OCI-LY7 (cell line): ENCODE measurements at regions not wholly inside any gene's neighbourhood (a gene's known extent, or its start where the extent isn't known, plus 50 kb on each side); places are given as distances from the start of the nearest gene placed in this dataset.

Experiments used
- BruUV-seq: library from RNA; stranded (reverse); fragments of 400-500 nt; replicated peaks from 2 replicates; lab custom pipeline; 2021; lab: Mats Ljungman, UMichigan
- CTCF ChIA-PET: fragments of 300-600 bp; sonication (Branson Sonifier 250); formaldehyde crosslinking; loops from one replicate; lab custom pipeline; 2022; ENCODE audit warnings: antibody characterized with exemption; ENCODE audit not compliant: unreplicated experiment; lab: Charles Lee
- POLR2A ChIA-PET: fragments of 300-600 bp; sonication (Branson Sonifier 250); formaldehyde crosslinking; loops from one replicate; lab custom pipeline; 2022; ENCODE audit warnings: antibody characterized with exemption; lab: Charles Lee
- DNase-seq: peaks from one replicate; pipeline ENCODE4 v3.0.0-alpha.2; 2015; ENCODE audit warnings: low spot score
- H2AFZ ChIP-seq: fragments of 200-600 bp; sonication (generic), shearing (Covaris generic); 2 replicates; pipeline ENCODE4 v1.6.1; 2014; ENCODE audit warnings: mild to moderate bottlenecking, antibody characterized with exemption, low read length, moderate library complexity
- H3K27ac ChIP-seq: fragments of 200-600 bp; sonication (generic); 2 replicates; pipeline ENCODE4 v1.5.1; 2014; ENCODE audit warnings: mixed run types, low read depth, mild to moderate bottlenecking, moderate library complexity, low read length, inconsistent platforms; ENCODE audit not compliant: poor library complexity, severe bottlenecking
- H3K36me3 ChIP-seq: fragments of 200-600 bp; sonication (generic); 2 replicates; pipeline ENCODE4 v1.6.1; 2014; ENCODE audit warnings: mild to moderate bottlenecking, antibody characterized with exemption, low read length, moderate library complexity, mixed read lengths; ENCODE audit not compliant: insufficient read depth
- H3K4me1 ChIP-seq: fragments of 200-600 bp; sonication (generic); 2 replicates; pipeline ENCODE4 v1.5.1; 2014; ENCODE audit warnings: mild to moderate bottlenecking, low read length; ENCODE audit not compliant: insufficient read depth, poor library complexity, severe bottlenecking
- H3K4me2 ChIP-seq: fragments of 200-600 bp; sonication (generic); 2 replicates; pipeline ENCODE4 v1.6.1; 2014; ENCODE audit warnings: mild to moderate bottlenecking, low read length
- H3K4me3 ChIP-seq: fragments of 200-600 bp; sonication (generic); 2 replicates; pipeline ENCODE4 v1.5.1; 2014; ENCODE audit warnings: mild to moderate bottlenecking, low read depth, low read length; ENCODE audit not compliant: poor library complexity, severe bottlenecking
- H3K79me2 ChIP-seq: fragments of 200-600 bp; sonication (generic); 2 replicates; pipeline ENCODE4 v1.6.1; 2016; ENCODE audit warnings: low read depth, mild to moderate bottlenecking, low read length, moderate library complexity, mixed read lengths; ENCODE audit not compliant: insufficient read depth
- H3K9me2 ChIP-seq: fragments of 200-600 bp; sonication (generic); 2 replicates; pipeline ENCODE4 v1.6.1; 2016; ENCODE audit warnings: mild to moderate bottlenecking, low read length, mixed read lengths; ENCODE audit not compliant: insufficient read depth
- H3K9me3 ChIP-seq: fragments of 200-600 bp; sonication (generic); 2 replicates; pipeline ENCODE4 v1.6.1; 2014; ENCODE audit warnings: mild to moderate bottlenecking, mixed run types, low read length, mixed read lengths
- H4K20me1 ChIP-seq: fragments of 200-600 bp; sonication (generic); 2 replicates; pipeline ENCODE4 v1.6.1; 2014; ENCODE audit warnings: mild to moderate bottlenecking, antibody characterized with exemption, low read length, moderate library complexity, mixed read lengths; ENCODE audit not compliant: insufficient read depth
- CTCF ChIP-seq: fragments of 200-600 bp; sonication (generic); conservative IDR thresholded peaks from 2 replicates; pipeline ENCODE4 v1.5.1; 2014; ENCODE audit warnings: mild to moderate bottlenecking, antibody characterized with exemption, low read length, moderate library complexity, mixed read lengths
- EZH2phosphoT487 ChIP-seq: fragments of 200-600 bp; sonication (generic); IDR thresholded peaks from 2 replicates; pipeline ENCODE4 v1.6.1; 2018; ENCODE audit warnings: low read depth, borderline replicate concordance, mild to moderate bottlenecking, mixed run types, antibody characterized with exemption, low read length, moderate library complexity, mixed read lengths
- intact Hi-C: fragments of 100-400 bp; cut with micrococcal nuclease; formaldehyde crosslinking; loops from one replicate; pipeline ENCODE4 v1.10.0; 2022; ENCODE audit not compliant: unreplicated experiment

GRCh38 chr1:98133131-98133530 lies 212.3 kb upstream of the DPYD start:
- POLR2A ChIA-PET: interaction anchor here (0.6 kb wide), 1 partner anchor 905 kb away, joined by 6 read pairs; no protein-coding TSS in a partner anchor
- no peak for DNase-seq
- no peaks in the 10 kb centered on the region for H4K20me1 ChIP-seq
- no TSS peak for BruUV-seq
- CTCF ChIA-PET: no interaction called here
- no peak overlapping the region for H3K4me2 ChIP-seq
- no peak for TF ChIP-seq EZH2phosphoT487
- TF ChIP-seq CTCF: no peak
- H3K4me3 ChIP-seq: no peak overlapping the region
- no peaks in the 10 kb centered on the region for H3K4me1 ChIP-seq
- no peaks in the 10 kb centered on the region for H3K79me2 ChIP-seq
- intact Hi-C loops: no loop called here
- no peaks in the 10 kb centered on the region for H3K9me2 ChIP-seq
- H3K9me3 ChIP-seq: no peaks in the 10 kb centered on the region
- H3K27ac ChIP-seq: no peak overlapping the region
- H2AFZ ChIP-seq: no peak overlapping the region
- no peaks in the 10 kb centered on the region for H3K36me3 ChIP-seq

GRCh38 chr1:98130408-98130807 lies 209.6 kb upstream of the DPYD start:
- H3K9me2 ChIP-seq: no peaks in the 10 kb centered on the region
- H3K4me3 ChIP-seq: no peak overlapping the region
- no peak for TF ChIP-seq CTCF
- no peak for TF ChIP-seq EZH2phosphoT487
- ChIA-PET POLR2A (no interaction called here), CTCF (no interaction called here)
- intact Hi-C loops: no loop called here
- no TSS peak for BruUV-seq
- H4K20me1 ChIP-seq: no peaks in the 10 kb centered on the region
- no peaks in the 10 kb centered on the region for H3K36me3 ChIP-seq
- no peak overlapping the region for H2AFZ ChIP-seq
- H3K4me1 ChIP-seq: no peaks in the 10 kb centered on the region
- no peaks in the 10 kb centered on the region for H3K9me3 ChIP-seq
- no peak overlapping the region for H3K27ac ChIP-seq
- no peaks in the 10 kb centered on the region for H3K79me2 ChIP-seq
- H3K4me2 ChIP-seq: no peak overlapping the region
- no peak for DNase-seq

DNA sequence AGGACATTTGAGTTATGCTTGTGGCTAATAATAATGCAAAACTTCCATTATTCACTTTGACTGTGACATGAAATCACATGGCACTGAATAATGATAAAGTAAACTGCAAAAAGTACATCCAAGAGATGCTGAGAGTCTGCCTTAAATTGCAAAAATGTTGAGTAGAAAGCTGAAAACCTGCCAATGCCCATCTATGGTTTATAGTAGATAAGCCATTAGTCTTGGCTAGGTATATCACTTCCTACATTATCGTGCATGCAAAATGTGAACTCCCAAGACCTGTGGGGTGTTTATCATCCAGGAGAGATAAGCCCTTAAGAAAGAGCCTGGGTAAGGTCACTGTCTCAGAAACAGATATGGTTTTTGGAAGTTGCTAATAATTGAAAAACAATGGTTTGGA lies 208.7 kb upstream of the DPYD start:
- H3K79me2 ChIP-seq: no peaks in the 10 kb centered on the region
- no peaks in the 10 kb centered on the region for H3K36me3 ChIP-seq
- no peak for TF ChIP-seq CTCF
- no peak for TF ChIP-seq EZH2phosphoT487
- no peak overlapping the region for H3K27ac ChIP-seq
- H4K20me1 ChIP-seq: no peaks in the 10 kb centered on the region
- H3K9me3 ChIP-seq: no peaks in the 10 kb centered on the region
- DNase-seq: no peak
- H3K4me3 ChIP-seq: no peak overlapping the region
- CTCF ChIA-PET: no interaction called here
- intact Hi-C loops: no loop called here
- no peak overlapping the region for H2AFZ ChIP-seq
- POLR2A ChIA-PET: no interaction called here
- BruUV-seq: no TSS peak
- no peaks in the 10 kb centered on the region for H3K4me1 ChIP-seq
- H3K9me2 ChIP-seq: no peaks in the 10 kb centered on the region
- no peak overlapping the region for H3K4me2 ChIP-seq
